GM19240 (cell line): ENCODE measurements at regions not wholly inside any gene's neighbourhood (a gene's known extent, or its start where the extent isn't known, plus 50 kb on each side); places are given as distances from the start of the nearest gene placed in this dataset.
A peak's percentile ranks its signal among the peaks of the same experiment; 100 is the strongest.
"Not testable (repeated sequence)": the region's sequence is repeated elsewhere in the genome, so short reads cannot be mapped to it uniquely, and the experiment has no call there.

Source experiments
- DNase-seq: peaks from one replicate; pipeline ENCODE4 v3.0.0; 2011; ENCODE audit warnings: low spot score; ENCODE audit not compliant: insufficient read length

DNA sequence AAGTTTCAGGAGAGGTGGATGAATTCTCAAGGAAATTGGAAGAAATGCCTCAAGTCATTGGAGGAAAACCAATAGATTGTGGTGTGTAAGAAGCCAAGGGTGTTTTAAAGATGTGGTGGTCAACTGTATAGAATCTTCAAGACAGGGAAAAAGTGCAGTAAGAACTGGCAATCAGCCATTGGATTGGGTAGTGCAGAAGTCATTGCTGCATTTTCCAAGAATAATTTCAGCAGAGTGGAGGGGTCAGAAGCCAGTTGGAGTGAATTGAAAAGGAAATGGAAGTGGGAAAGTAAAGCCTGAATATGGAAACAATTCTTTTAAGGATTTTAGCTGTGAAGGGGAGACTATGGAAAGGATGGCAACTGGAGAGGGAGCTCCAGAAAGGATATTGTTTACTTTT lies 128.2 kb upstream of the TMEM170B start:
- no peak for DNase-seq

DNA sequence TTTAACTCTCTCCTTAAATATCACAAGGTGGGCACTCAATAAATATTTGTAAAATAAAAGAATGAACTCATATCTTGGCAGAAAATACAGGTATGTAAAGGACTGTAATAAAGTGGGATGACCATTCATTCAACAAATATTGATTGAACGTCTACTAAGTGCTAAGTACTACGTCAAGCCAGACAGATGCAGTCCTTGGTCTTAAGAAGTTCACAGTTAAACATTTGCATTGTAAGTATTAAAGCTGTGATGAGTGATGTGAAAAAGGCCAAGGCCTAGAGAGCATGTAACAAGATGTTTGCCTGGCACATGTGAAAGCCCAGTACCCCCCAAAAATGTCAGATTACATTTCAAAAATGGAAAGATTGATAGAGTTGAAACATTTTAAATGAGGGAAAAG lies 130.1 kb upstream of the TMEM170B start:
- DNase-seq, result no peak

DNA sequence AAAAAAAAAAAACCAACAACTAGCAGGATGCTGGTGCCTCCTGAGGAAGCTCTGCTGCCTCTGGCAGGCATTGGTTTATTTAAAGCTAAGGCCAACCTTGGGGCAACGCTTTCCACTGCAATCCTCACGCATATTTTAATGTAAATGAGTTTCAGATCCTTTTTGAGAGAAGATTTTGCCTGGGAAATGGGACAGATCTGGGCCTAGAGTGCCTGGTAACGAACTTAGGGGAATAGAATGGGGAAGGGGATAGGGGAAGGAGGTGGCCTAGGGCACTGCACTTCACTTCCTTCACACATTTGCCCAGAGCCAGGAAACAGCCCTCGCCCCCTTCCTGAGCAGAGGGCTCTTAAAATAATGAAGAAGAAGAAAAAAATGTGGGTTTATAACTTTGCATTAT lies 132.7 kb upstream of the TMEM170B start:
- DNase-seq, result no peak

DNA sequence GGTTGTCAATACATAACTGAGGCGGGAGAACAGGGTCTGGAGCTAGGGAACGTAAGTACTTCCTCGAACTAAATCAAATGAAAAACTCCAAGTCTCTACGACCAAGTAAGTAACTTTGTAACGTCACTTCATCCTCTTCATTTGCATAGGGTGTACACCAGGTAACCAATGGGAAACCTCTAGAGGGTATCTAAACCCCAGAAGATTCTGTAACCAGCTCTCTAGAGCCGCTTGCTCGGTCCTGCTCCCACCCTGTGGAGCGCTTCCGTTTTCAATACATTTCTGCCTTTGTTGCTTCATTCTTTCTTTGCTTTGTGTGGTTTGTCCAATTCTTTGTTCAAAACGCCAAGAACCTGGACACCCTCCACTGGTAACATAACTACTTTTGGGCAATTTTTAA lies 133.5 kb upstream of the TMEM170B start:
- DNase-seq, result no peak

DNA sequence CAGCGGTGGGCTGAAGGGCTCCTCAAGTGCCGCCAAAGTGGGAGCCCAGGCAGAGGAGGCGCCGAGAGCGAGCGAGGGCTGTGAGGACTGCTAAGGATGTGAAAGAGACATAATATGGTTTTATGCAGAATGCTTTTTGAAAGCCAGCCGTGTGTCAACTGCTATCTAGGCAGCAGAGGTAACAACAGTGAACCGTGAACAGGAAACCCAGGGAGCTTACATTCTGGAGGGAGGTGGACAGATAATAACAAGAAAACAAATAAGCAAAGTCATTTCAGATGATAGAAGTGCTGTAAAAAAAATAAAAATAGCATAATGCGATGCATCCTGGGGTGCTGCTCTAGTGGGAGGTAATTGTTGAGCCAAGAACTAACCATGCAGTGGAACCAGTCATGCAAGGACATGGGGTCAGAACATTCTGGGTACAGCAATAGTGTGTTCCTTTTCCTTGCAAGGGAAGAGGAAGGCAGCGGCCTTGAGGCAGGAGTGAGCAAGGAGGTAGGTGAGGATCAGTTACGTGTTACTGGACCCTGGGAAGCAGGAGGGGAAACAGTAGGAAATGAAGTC lies 134.4 kb upstream of the TMEM170B start:
- DNase-seq, result no peak

DNA sequence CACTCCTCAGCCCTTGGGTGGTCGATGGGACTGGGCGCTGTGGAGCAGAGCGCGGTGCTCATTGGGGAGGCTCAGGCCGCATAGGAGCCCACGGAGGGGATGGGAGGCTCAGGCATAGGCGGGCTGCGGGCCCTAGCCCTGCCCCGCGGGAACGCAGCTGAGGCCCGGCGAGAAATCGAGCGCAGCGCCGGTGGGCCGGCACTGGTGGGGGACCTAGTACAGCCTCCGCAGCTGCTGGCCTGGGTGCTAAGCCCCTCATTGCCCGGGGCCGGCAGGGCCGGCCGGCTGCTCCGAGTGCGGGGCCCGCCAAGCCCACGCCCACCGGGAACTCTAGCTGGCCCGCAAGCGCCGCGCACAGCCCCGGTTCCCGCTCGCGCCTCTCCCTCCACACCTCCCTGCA lies 135.0 kb upstream of the TMEM170B start:
- not testable (repeated sequence) for DNase-seq

DNA sequence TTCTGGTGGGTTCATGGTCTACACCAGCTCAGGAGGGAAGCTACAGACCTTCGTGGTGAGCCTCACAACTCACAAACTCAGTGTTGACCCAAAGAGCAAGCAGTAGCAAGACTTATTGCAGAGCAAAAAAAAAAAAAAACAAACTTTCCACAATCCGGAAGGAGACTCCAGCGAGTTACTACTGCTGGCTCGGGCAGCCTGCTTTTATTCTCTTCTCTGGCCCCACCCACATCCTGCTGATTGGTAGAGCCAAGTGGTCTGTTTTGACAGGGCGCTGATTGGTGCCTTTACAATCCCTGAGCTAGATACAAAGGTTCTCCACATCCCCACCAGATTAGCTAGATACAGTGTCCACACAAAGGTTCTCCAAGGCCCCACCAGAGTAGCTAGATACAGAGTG lies 135.6 kb upstream of the TMEM170B start:
- not testable (repeated sequence) for DNase-seq

DNA sequence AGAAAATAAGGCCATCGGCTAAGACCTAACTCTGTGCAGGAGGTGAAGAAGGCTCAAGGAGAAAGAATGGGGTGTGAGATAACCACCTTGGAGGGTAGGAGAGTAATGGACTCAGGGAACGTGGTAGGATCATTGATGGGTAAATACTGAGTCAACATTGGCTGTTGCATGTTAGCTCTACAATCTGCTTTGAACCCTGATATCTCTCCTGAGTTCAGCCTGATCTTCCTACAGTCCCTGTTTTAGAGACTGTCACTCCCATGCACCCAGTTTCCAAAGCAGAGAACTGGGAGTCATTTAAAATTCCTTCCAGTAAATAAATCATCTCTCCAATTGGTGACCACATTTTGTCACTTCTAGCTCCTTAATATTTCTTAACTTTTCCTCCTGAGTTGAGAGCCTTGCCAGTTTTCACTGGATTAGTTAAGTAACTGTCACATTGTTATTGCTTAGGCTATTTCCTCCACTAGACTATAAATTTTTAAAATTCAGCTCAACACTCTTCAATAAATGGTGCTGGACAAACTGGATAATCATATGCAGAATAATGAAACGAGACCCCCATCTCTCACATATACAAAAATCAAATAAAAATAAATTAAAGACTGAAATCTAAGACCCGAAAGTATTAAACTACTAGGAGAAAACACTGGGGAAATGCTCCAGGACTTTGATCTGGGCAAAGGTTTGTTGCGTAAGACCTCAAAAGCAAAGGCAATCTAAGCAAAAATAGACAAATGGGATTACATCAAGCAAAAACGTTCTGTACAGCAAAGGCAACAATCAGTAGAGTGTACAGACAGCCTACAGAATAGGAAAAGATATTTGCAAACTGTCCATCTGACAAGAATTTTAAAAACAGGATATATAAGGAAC lies 138.9 kb upstream of the TMEM170B start:
- no peak for DNase-seq

DNA sequence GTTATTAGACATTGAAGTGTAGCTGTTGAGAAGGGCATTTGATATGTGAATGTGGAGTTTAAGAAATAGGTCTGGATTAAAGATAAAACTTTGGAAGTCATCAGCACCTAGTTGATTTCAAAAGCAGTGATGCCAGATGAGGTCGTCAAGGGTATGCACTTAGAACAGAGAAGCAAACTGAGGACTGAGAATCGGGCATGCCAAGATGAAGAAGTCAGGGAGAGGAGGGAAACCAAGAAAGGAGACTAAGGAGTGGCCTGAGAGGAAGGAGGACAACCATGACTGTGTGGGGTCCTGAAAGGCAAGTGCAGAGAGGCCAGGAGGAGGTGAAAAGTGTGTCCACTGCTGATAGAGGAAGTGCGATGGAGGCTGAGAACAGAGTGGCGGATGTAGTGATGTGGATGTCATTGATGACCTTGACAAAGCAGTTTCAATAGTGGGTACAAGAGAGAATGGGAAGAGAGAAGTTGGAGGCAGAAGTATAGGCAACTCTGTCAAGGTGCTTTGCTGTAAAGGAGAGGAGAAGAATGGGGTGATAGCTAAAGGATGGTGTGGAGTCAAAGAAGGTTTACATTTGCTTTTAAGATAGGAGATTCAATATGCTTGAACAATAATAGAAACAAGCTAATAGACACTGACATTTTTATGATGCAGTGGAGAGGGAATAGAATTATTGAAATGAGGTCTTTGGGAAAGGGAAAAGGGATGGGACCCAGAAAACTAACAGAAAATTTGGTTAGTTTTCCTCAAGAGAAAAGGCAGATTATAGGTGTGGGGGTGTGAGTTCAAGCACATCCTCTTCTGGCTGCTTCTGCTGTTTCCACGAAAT lies 139.7 kb upstream of the TMEM170B start:
- DNase-seq, result no peak

DNA sequence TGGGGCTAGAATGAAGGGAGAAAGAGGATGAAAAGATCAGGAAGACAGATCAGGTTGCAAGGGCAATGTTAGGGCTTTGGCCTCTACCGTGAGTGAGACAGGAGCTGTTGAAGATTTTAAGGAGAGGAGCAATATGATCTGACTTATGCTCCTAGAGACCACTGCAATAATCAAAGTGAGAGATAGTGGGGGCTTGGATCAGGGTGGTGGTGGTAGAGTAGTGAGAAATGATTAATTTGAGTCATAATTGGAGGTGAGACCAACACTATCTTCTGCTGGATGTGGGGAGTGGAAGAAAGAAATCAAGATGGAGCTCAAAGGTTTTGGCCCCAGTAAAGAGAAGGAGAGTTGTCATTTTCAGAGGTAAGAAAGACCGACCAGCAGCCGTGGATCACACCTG lies 140.7 kb upstream of the TMEM170B start:
- DNase-seq, result no peak

DNA sequence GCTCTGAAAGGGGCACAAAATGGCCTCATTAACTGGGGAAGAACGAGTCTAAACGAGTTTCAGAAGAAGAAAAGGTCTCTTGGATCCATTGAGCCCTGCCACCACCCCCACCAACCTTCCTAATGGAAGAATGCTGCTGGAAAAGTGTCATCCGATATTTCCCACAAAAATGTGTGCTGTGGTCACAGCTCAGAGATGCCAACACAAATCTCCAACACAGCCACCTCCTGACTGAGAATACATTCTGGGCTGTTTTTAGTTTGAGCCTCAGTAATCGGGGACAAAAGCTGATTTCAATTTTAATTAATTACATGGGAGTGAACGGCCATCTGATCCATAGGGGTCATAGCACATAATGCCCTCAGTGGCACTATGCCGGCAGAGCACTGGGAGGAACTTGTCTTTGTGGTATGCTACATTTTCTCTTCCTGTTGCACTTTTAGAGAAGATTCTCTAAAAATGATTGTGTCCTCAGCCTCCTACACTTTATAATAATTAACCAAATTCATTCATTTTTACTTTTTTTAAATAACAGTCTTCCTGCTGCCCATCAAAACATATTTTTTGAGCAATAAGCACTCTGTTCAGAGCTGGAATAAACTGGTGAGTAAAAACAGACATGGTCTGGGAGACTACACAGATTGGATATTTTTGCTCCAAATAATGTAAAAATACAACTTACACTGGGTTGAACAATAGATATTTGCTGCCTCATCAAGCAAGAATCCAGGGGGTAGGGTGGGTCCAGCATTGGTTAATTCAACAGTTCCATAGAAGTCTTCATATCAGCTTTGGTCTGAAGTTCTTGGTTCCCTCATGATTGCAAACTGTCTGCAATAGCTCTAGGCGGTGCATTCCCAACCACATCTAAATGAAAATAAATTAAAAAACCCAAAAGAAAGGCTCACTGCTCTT lies 143.6 kb upstream of the TMEM170B start:
- no peak for DNase-seq

DNA sequence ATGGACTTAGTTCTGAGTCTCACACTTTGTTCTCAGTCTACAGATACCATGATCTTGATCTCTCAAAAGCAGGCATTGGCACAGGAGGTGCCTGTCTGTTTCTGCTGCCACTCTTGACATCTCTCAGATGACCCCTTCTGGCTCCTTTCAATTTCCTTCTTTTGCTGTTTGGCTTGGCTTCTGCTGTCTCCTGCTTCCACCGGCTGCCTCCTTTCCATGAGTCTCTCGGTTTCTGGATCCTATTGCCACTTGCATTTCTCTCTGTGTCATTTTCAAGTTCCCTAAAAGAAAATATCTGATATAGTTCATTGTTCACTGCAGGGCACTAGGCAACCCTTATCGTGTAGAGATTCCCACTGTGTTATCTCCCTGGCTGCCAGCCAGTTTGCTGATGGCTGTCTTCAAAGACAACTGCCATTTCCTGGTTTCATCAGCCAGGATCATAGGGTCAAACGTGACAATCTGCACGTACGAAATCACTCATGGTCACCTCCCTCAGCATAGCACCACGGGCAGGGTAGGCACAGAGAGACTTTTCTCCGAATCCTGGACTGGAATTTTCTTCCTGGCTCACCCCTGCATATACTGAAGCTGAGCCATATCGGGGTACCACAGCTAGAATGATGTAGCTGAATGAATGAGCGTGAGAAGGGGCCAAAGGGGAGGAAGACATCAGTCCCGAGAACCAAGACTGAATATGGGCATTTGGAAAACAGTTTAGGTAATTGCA lies 144.6 kb upstream of the TMEM170B start:
- no peak for DNase-seq

DNA sequence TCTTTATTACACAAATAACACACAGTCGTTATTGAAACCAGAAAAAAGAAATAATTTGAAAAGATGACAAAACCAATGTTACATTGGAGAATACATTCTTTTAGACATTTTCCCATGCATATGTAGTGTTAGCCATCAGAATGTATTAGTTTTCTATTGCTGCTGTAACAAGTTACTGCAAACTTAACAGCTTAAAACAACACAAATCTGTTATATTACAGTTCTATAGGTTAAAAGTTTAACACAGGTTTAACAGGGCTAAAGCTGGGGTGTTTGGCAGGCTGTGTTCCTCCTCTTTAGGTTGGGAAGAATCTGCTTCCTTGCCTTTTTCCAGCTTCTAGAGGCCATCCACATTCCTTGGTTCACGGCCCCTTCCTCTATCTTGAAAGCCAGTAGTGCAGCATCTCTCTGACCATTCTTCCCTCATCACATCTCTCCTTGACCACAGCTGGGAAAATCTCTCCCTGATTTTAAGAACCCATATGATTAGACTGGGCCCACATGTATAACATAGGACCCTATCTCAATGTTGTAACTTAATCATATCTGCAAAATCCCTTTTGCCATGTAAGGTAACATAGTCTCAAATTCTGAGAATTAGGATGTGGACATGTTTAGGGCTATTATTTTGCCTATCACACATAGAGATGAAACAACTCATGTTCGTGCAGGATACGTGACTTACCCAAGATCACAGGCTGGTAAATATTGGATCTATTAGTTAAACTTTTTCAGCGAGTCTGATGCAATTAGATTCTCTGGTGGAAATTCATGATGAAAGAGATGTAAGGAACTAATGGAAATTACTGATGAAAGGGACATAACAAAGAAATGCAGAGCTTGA lies 145.4 kb upstream of the TMEM170B start:
- DNase-seq, result no peak

DNA sequence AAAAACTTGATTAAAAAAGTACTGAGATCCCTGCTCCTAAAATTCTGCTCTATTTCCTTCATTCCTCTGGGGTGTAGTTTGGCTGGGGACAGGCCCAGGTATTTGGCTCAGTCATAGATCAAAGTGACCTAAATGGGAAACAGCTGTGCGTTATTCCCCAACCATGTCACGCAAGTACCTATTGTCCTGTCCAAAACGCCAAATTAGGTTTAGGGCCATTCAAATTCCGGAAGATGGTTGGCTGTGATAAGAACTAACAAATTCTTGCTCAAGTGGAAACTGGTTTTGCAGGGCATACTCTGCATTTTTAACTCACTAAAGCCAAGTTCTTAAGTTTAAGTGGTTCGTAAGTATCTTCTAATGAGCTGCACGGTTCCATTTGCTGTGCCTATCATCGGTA lies 147.6 kb upstream of the TMEM170B start:
- DNase-seq, result no peak

DNA sequence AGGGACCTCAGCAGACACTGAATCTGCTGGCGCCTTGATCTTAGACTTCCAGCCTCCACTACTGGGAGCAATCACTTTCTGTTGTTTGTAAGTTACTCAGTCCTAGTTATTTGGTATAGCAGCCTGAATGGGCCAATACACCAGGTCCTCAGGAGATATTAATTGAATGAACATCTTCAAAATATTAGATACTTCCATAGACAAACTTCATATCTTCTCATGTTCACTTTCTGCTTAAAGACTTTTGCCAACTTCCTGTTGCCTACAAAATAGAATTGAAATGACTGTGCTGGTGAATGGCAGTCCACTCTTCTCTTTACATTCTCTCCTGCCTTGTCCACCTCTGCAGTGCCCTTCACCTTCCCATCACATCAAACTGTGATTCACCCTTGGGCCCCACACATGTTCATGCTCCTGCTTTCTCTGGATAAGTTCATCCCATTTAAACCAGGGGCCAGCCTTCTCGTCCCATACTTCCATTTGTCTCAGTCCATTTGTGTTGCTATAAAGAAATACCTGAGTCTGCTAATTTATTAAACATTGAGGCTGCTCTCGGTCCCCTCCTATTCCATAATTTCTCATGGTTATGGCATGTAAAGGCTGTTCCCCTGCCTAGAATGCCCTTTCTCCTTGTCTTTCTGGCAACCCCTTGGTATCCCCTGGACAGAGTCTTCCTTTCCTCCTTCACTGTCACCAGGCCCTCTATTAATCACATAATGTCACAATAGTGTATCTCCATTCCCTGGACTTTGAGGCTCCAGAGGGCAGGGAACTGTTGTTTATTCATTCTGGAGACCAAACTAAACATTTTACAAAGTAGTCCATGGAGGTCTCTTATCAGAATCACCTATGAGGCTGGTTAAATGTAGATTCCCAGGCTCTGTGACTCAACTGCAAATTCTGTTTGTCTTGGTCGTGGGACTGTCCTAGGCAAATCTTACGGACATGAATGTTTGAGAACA lies 148.3 kb upstream of the TMEM170B start:
- DNase-seq, result no peak

DNA sequence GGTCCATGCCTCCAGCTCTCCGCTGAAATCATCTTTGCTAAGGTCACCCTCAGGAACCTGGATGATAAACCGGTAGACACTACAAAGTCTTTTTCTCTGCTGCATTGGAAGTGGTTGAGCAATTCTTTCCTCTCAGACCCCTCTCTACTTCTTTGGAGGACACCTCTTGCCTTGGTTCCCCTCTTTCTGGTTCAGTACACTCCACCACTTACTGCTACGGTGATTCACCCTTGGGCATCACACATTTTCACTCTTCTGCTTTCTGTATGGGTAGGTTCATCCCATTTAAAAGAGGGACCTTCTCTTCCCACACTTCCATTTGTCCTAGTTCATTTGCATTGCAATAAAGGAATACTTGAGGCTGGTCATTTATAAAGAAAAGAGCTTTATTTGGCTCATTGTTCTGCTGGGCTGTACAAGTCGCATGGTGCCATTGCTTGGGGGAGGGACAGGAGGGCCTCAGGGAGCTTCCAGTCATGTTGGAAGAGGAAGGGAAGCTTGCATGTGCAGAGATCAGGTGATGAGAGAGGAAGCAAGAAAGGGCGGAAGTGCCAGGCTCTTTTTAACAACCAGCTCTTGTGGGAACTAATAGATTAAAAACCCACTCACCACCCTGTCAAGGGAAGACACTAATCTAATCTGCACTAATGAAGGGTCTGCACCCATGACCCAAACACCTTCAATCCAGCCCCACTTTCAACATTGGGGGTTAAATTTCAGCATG lies 149.7 kb upstream of the TMEM170B start:
- no peak for DNase-seq

DNA sequence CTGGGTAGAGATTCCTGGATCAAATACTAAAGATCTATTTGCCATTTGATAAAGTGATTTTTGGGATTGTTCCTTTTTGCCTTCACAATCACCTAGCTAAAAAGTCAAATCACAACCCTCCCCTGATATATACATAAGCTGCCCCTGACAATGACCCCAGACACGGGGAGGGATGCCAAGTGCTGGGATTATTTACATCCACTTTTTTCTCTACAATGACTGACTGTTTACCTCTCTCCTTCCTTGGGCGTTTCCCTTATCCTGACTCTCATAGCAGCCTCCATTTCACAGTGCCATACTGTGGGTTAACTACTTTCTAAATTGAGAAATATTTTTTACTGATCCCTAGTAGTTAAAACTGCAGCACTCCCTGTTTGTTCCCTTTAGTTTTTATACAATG lies 150.8 kb upstream of the TMEM170B start:
- DNase-seq, result no peak

DNA sequence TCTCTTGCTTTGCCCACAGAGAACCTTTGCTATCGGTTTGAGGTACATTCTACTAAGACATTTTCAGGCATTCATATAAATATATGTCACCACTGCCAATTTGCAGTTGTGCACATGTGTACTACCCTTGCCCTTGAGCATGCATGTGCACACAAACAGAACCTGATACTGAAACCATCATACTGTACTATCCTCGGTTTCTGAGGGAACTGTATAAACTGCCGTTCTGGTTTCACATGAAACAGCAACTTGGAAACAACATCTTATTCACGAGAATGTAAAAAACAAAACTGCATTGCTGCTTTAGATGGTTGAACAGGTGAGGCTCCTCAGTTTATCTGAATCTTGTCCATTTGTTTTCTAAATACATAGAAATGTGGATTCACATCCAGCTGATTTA lies 151.2 kb upstream of the TMEM170B start:
- DNase-seq, result peak; percentile 45
